NOMO-1 treated with DMSO at 0.1 percent for 48 hours (cell line): ENCODE measurements at regions not wholly inside any gene's neighbourhood (a gene's known extent, or its start where the extent isn't known, plus 50 kb on each side); places are given as distances from the start of the nearest gene placed in this dataset.
"Not testable (repeated sequence)": the region's sequence is repeated elsewhere in the genome, so short reads cannot be mapped to it uniquely, and the experiment has no call there.

Experiments
- DNase-seq: peaks from one replicate; lab custom pipeline; 2025; ENCODE audit not compliant: unreplicated experiment; lab: John Stamatoyannopoulos, UW

DNA sequence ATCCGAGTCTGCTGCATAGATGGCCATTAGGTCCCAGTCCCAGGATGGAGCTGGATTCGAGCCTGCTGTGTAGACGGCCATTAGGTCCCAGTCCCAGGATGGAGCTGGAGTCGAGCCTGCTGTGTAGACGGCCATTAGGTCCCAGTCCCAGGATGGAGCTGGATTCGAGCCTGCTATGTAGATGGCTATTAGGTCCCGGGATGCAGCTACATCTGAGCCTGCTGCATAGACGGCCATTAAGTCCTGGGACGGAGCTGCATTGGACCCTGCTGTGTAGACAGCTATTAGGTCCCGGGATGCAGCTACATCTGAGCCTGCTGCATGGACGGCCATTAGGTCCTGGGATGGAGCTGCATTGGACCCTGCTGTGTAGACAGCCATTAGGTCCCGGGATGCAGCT is 112.2 kb upstream of the PPP2R3B start:
- not testable (repeated sequence) for DNase-seq

- DNase-seq, result no peak
Observed at GRCh38 chrX:499870-500364, 113.2 kb upstream of the PPP2R3B start.

- no peak for DNase-seq
Observed at GRCh38 chrX:500481-501010, 113.8 kb upstream of the PPP2R3B start.

DNA sequence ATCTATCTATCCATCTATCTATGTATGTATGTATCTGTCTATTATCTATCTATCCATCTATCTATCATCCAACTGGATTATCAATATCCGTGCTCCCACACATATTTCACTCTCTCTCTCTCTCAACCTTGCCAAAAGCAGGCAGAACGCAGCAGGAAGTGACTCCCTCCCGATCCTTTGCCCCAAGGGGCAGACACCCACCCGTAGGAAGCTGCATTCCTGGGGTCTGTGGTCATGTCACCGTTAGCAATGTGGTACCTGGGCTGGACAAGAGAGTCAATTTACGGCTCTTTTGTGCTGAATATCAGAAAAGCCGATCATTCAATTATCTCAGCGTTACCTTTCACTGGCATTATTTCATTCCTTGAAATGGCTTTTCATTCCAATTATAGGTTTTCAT is 119.6 kb upstream of the PPP2R3B start:
- DNase-seq, result no peak

DNA sequence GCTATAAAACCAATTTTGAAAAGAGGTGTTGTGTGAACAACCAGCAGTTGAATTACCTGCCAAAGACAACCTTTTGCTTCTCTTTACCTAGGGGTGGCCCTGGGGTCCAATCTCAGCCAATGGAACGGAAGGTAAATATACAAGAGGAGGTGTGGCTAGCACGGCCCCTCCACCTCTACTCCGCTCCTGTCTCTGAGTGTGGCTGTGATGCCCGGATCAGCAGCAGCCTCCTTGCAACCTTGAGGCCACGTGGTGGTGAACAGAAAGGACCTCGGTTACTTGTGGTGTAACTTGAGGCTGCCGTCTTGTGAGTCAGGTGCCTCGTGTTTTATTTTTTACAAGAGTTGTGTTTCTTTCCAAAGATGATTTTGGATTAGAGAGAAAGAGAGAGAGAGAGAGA is 121.5 kb upstream of the PPP2R3B start:
- no peak for DNase-seq

DNA sequence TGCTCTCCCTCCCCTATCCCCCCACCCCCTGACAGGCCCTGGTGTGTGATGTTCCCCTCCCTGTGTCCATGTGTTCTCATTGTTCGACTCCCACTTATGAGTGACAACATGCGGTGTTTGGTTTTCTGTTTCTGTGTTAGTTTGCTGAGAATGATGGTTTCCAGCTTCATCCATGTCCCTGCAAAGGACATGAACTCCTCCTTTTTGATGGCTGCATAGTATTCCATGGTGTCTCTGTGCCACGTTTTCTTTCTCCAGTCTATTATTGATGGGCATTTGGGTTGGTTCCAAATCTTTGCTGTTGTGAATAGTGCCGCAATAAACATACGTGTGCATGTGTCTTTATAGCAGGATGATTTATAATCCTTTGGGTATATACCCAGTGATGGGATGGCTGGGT is 121.8 kb upstream of the SHOX start:
- not testable (repeated sequence) for DNase-seq

- DNase-seq, result not testable (repeated sequence)
Observed at GRCh38 chrX:511089-511488, 119.5 kb upstream of the SHOX start.

GRCh38 chrX:518319-518718 is 112.3 kb upstream of the SHOX start:
- DNase-seq, result no peak

DNA sequence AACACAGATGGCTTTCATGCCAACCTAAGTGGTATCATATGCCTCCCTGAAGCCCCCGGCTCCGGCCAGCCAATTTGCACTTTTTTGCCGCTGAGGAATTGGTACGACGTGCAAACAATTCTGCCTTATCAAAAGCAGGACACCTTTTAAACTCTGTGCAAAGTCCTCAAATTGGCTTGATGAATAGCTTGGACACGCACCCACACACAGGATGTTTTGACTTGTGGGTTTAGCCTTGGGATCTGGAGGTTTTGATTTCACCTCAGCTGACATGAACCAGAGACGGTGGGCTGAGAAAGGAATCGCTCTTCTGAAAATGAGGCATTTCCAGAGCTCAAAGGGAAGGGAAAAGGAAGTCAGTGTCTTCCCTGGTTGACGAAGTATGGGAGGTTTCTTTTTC is 110.8 kb upstream of the SHOX start:
- no peak for DNase-seq

- no peak for DNase-seq
Observed at GRCh38 chrX:522456-522855, 108.1 kb upstream of the SHOX start.

- no peak for DNase-seq
Observed at GRCh38 chrX:525134-525533, 105.5 kb upstream of the SHOX start.

GRCh38 chrX:526295-527224 is 104.0 kb upstream of the SHOX start:
- no peak for DNase-seq

DNA sequence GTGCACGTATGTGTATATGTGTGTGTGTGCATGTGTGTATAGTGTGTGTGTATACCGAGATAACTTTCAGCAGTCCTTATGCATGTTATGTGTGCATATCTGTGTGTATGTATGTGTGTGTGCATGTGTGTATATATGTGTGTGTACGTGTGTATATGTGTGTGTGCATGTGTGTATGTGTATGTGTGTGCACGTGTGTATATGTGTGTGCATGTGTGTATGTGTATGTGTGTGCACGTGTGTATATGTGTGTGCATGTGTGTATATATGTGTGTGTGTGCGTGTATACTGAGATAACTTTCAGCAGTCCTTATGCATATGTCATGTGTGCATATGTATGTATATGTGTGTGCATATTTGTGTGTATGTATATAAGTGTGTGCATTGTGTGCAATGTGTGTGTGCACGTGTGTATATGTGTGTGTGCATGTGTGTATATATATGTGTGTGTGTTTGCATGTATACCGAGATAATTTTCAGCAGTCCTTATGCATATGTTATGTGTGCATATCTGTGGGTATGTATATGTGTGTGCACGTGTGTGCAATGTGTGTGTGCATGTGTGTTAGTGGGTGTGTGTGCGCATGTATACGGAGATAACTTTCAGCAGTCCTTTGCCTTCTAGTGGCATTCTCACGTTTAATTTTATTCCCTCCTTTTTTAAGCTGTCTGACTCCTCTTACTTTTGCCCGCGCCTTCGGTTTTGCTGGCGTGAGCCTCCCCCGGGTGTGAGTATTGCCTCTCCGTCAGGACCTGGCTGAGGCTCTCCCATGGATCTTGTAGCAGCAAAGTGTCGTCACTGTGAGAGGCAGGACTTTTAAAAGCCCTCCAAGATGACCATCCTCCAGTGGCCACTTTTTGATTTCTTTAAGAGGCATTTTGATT is 99.6 kb upstream of the SHOX start:
- no peak for DNase-seq

GRCh38 chrX:531611-531936 is 99.0 kb upstream of the SHOX start:
- DNase-seq, result no peak

- DNase-seq, result no peak
Observed at GRCh38 chrX:534804-535203, 95.8 kb upstream of the SHOX start.

DNA sequence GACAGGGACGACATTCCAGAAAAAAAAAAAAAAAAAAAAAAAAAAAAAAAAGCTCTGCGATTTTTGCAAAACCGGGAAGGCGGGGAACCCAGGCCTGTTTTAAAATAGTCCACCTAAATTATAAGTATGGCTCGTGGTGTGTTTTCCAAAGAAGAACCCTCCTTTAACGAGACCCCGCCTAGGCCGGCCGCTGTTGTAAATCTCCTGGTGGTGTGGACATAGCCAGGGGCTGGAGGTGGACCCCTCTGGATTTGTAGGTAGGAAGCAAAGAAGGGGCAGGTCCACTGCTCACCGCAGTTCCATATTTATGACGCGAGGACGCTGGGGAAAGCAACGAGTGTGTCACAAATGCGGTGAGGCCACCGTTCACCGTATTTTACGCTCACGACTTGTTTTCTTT is 94.0 kb upstream of the SHOX start:
- DNase-seq, result no peak

DNA sequence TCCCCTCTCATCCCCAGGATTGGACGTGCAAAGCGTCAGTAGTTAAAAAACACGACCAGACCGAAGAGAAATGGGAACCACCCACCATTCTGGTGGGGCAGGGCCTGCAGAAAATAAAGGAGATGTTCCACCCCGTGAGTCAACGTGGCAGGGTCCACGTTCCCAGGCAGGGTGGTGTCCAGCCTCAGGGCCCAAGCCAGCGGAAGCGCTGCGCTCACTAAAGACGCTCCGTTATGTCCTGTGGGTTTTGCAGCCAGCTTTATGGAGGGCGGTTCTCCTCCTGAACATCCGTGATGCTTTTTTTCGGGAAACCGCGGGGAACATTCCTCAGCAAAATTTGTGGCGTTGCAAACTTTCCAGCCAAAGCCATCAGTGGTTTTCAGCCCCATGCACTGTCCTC is 93.4 kb upstream of the SHOX start:
- no peak for DNase-seq

DNA sequence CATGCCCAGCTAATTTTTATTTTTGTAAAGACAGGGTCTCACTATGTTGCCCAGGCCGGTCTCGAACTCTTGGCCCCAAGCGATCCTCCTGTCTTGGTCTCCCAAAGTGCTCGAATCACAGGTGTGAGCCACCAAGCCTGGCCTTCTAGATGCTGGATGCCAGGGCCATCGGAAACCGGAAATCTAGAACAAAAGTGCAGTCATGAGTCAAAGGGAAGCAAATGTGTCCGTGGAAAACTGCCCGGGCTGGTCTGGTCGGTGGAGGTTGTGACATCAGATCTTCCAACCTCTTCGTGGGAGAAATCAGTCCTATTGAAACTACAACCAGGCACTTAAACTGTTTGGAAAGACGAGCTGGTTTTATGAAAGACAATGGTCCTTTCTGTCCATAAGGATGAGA is 92.3 kb upstream of the SHOX start:
- DNase-seq, result no peak

DNA sequence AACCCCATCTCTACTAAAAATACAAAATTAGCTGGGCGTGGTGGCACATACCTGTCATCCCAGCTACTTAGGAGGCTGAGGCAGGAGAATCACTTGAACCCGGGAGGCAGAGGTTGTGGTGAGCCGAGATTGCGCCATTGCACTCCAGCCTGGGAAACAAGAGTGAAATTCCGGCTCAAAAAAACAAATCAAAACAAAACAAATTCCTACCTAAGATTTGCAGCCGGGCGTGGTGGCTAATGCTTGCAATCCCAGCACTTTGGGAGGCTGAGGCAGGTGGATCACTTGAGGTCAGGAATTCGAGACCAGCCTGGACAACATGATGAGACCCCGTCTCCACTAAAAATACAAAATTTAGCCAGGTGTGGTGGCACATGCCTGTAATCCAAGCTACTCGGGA is 89.6 kb upstream of the SHOX start:
- not testable (repeated sequence) for DNase-seq

DNA sequence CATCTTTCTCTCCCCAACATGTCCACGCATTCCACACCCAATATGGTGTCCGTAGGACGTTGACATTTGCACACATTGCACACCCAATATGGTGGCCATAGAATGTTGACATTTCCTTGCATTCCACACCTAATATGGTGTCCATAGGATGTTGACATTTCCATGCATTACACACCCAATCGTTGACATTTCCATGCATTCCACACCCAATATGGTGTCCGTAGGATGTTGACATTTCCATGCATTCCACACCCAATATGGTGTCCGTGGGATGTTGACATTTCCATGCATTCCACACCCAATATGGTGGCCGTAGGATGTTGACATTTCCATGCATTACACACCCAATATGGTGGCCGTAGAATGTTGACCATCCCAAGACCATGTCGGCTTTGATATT is 88.4 kb upstream of the SHOX start:
- DNase-seq, result no peak

- no peak for DNase-seq
Observed at GRCh38 chrX:545452-545885, 85.1 kb upstream of the SHOX start.

- no peak for DNase-seq
Observed at GRCh38 chrX:550514-550913, 80.1 kb upstream of the SHOX start.
